Activated CD4-positive, alpha-beta memory T cell treated with anti-CD3 and anti-CD28 coated beads for 36 hours (primary cell): ENCODE measurements at regions not wholly inside any gene's neighbourhood (a gene's known extent, or its start where the extent isn't known, plus 50 kb on each side); places are given as distances from the start of the nearest gene placed in this dataset.
"Not testable (repeated sequence)": the region's sequence is repeated elsewhere in the genome, so short reads cannot be mapped to it uniquely, and the experiment has no call there.

Source experiments
- CTCF ChIA-PET: fragments of 350-600 bp; sonication (Branson Sonifier 250); formaldehyde crosslinking; loops from one replicate; lab custom pipeline; 2021; ENCODE audit warnings: antibody characterized with exemption, inconsistent platforms; lab: Charles Lee
- POLR2A ChIA-PET: fragments of 350-600 bp; sonication (Branson Sonifier 250); formaldehyde crosslinking; loops from one replicate; lab custom pipeline; 2021; ENCODE audit warnings: antibody characterized with exemption; lab: Charles Lee
- DNase-seq: peaks from one replicate; pipeline ENCODE4 v3.0.0-alpha.2; 2020
- H3K27ac Mint-ChIP-seq: one replicate; pipeline ENCODE4 v1.8.0; 2021; ENCODE audit warnings: mixed read lengths
- H3K27me3 Mint-ChIP-seq: one replicate; pipeline ENCODE4 v1.8.0; 2021; ENCODE audit warnings: mixed read lengths
- H3K36me3 Mint-ChIP-seq: one replicate; pipeline ENCODE4 v1.8.0; 2021; ENCODE audit warnings: mixed read lengths
- H3K4me1 Mint-ChIP-seq: one replicate; pipeline ENCODE4 v1.8.0; 2021; ENCODE audit warnings: low read depth, mixed read lengths
- H3K4me3 Mint-ChIP-seq: one replicate; pipeline ENCODE4 v1.8.0; 2021; ENCODE audit warnings: mild to moderate bottlenecking, mixed read lengths
- H3K9me3 Mint-ChIP-seq: one replicate; pipeline ENCODE4 v1.8.0; 2021; ENCODE audit warnings: mixed read lengths
- intact Hi-C: fragments of 100-400 bp; cut with micrococcal nuclease; formaldehyde crosslinking; loops from one replicate; pipeline ENCODE4 v1.15.1; 2023

DNA sequence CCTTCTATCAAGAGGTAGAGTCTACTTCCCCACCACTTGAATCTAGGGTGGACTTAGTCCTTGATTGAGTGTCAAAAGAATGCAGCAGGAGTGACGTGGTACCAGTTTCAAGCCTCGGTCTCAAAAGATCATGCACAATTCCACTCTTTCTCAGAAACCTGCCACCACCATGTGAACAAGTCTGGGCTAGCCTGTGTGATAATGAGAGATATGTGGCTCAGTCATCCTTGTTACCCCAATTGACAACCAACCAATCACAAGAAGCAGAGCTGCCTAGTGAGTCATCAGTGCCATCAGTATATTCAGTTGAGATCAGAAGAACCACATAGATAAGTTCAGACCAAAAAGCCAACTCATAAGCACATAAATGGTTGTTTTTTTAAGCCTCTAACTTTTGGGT is 374.5 kb downstream of the IL20RB start:
- intact Hi-C loops = no loop called here
- CTCF ChIA-PET = no interaction called here
- Mint-ChIP-seq H3K27ac (no peak overlapping the region), H3K9me3 (peaks cover under 1% of the 10 kb centered on the region), H3K36me3 (no peaks in the 10 kb centered on the region), H3K4me1 (no peaks in the 10 kb centered on the region), H3K27me3 (no peaks in the 10 kb centered on the region), H3K4me3 (no peak overlapping the region)
- no peak for DNase-seq
- POLR2A ChIA-PET = no interaction called here

DNA sequence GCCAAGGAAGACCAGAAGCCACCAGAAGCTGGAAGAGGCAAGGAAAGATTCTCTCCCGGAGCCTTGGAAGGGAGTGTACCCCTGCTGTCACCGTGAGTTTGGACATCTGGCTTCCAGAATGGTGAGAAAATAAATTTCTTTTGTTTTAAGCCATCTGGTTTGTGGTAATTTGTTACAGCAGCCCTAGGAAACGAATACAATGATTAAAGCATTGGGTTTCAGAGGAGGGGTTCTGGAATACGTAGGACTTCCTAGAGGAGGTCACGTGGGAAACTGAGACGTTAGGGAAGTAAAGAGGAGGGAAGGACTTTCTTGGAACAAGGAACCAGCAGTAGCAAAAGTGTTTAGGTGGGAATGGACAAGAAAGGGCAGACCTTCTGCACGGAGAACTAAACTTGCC is 377.7 kb downstream of the IL20RB start:
- CTCF ChIA-PET = no interaction called here
- no peak for DNase-seq
- intact Hi-C loops = no loop called here
- peaks cover 22% of the 10 kb centered on the region for H3K9me3 Mint-ChIP-seq
- POLR2A ChIA-PET = no interaction called here
- no peak overlapping the region for H3K27ac Mint-ChIP-seq
- H3K36me3 Mint-ChIP-seq = no peaks in the 10 kb centered on the region
- no peaks in the 10 kb centered on the region for H3K4me1 Mint-ChIP-seq
- H3K27me3 Mint-ChIP-seq = no peaks in the 10 kb centered on the region
- no peak overlapping the region for H3K4me3 Mint-ChIP-seq

- POLR2A ChIA-PET, H3K4me3 Mint-ChIP-seq, CTCF ChIA-PET, H3K27me3 Mint-ChIP-seq, H3K4me1 Mint-ChIP-seq, DNase-seq, intact Hi-C loops, H3K36me3 Mint-ChIP-seq, H3K27ac Mint-ChIP-seq: not testable (repeated sequence)
- H3K9me3 Mint-ChIP-seq = peaks cover 24% of the 10 kb centered on the region
Observed at GRCh38 chr3:137338400-137338799, 380.6 kb downstream of the IL20RB start.

DNA sequence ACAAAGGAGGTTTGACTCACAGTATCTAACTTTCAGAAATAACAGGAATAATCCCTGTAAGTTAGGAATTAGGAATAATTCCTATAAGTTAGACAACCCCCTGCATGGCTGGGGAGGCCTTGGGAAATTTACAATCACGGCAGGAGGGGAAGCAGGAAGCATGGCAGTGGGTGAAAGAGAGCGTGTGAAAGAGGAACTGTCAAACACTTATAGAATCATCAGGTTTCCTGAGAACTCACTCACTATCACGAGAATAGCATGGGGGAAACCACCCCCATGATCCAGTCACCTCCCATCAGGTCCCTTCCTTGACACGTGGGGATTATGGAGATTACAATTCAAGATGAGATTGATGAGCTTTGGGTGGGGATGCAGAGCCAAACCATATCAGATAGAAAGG is 385.5 kb downstream of the IL20RB start:
- Mint-ChIP-seq H3K27me3 (no peaks in the 10 kb centered on the region), H3K9me3 (peaks cover 17% of the 10 kb centered on the region)

GRCh38 chr3:137347132-137347531 is 389.3 kb downstream of the IL20RB start:
- Mint-ChIP-seq H3K27ac (no peak overlapping the region), H3K36me3 (no peaks in the 10 kb centered on the region), H3K4me3 (no peak overlapping the region), H3K27me3 (no peaks in the 10 kb centered on the region), H3K4me1 (no peaks in the 10 kb centered on the region), H3K9me3 (no peaks in the 10 kb centered on the region)
- ChIA-PET POLR2A (no interaction called here), CTCF (no interaction called here)
- intact Hi-C loops = no loop called here
- DNase-seq = no peak

More for the DNA sequence above, 385.5 kb downstream of the IL20RB start:
- Mint-ChIP-seq H3K4me3 (no peak overlapping the region), H3K36me3 (no peaks in the 10 kb centered on the region), H3K4me1 (no peaks in the 10 kb centered on the region), H3K27ac (no peak overlapping the region)
- DNase-seq = no peak
- intact Hi-C loops = no loop called here
- POLR2A ChIA-PET = no interaction called here
- CTCF ChIA-PET = no interaction called here

GRCh38 chr3:137347817-137348368 is 390.1 kb downstream of the IL20RB start:
- no peaks in the 10 kb centered on the region for H3K27me3 Mint-ChIP-seq
- H3K4me1 Mint-ChIP-seq = no peaks in the 10 kb centered on the region
- H3K36me3 Mint-ChIP-seq = no peaks in the 10 kb centered on the region
- ChIA-PET CTCF (no interaction called here), POLR2A (no interaction called here)
- intact Hi-C loops = no loop called here
- DNase-seq = no peak
- peaks cover 1% of the 10 kb centered on the region for H3K9me3 Mint-ChIP-seq
- no peak overlapping the region for H3K27ac Mint-ChIP-seq
- H3K4me3 Mint-ChIP-seq = no peak overlapping the region

DNA sequence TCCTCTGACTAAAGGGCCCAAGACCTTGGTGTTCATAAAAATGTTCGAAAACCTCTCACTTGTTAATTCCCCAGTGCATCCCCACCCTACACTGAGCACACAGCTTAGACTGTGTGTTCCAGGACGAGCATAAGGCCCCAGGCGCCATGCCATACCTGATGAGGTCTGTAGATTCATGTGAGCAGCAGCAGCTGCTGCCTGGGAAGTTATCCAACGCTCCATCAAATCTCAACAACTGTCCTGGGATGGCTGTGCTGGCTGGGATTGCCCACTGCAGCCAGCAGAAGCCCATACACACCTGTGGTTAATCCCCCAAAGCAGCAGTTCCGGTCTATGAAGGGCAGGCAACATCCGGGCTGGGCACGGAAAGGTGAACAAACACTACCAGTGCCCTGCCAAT is 391.2 kb downstream of the IL20RB start:
- Mint-ChIP-seq H3K36me3 (no peaks in the 10 kb centered on the region), H3K27ac (no peak overlapping the region), H3K4me1 (no peaks in the 10 kb centered on the region), H3K4me3 (no peak overlapping the region), H3K27me3 (no peaks in the 10 kb centered on the region), H3K9me3 (peaks cover 3% of the 10 kb centered on the region)
- intact Hi-C loops = no loop called here
- CTCF ChIA-PET = no interaction called here
- DNase-seq = no peak
- POLR2A ChIA-PET = no interaction called here

GRCh38 chr3:137349557-137350348 is 392.0 kb downstream of the IL20RB start:
- no peaks in the 10 kb centered on the region for H3K4me1 Mint-ChIP-seq
- H3K27ac Mint-ChIP-seq = no peak overlapping the region
- H3K9me3 Mint-ChIP-seq = peaks cover 3% of the 10 kb centered on the region
- DNase-seq = no peak
- POLR2A ChIA-PET = no interaction called here
- intact Hi-C loops = no loop called here
- no peaks in the 10 kb centered on the region for H3K27me3 Mint-ChIP-seq
- CTCF ChIA-PET = no interaction called here
- no peaks in the 10 kb centered on the region for H3K36me3 Mint-ChIP-seq
- H3K4me3 Mint-ChIP-seq = no peak overlapping the region

- CTCF ChIA-PET = no interaction called here
- Mint-ChIP-seq H3K9me3 (peaks cover 12% of the 10 kb centered on the region), H3K4me1 (no peaks in the 10 kb centered on the region), H3K4me3 (no peak overlapping the region), H3K36me3 (peaks cover 2% of the 10 kb centered on the region), H3K27ac (no peak overlapping the region), H3K27me3 (no peaks in the 10 kb centered on the region)
- no peak for DNase-seq
- POLR2A ChIA-PET = no interaction called here
- intact Hi-C loops = no loop called here
Observed at GRCh38 chr3:137360531-137361201, 402.9 kb downstream of the IL20RB start.

DNA sequence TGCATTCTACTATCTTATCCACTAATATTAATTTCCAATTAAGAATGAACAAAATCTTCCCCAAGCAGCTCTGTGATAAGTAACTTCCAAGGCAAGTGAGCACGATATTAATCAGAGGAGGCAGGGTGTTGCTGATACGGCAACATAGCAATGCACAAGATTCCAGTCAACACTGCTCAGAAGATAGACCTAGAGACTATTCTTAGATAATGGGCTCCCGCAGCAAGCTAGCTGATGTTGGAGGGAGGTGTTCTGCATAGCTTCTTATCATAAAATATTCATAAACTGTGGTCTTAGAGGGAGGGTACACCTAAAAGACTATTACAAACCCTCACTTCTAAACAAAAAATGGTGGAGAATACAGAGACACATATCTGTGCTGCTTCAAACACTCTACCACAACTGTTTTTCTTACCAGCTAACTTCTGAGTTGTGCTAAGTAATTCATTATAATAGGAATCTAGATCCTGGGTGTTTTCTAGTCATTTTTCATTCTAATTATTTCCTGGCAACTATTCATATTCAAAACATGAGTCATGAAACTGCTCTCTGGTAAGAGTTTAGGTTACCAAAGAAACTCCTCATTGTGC is 382.0 kb upstream of the SOX14 start:
- Mint-ChIP-seq H3K4me1 (no peaks in the 10 kb centered on the region), H3K36me3 (no peaks in the 10 kb centered on the region), H3K4me3 (no peak overlapping the region), H3K27ac (no peak overlapping the region), H3K27me3 (no peaks in the 10 kb centered on the region), H3K9me3 (peaks cover 7% of the 10 kb centered on the region)
- no peak for DNase-seq
- intact Hi-C loops = no loop called here
- POLR2A ChIA-PET = no interaction called here
- CTCF ChIA-PET = no interaction called here

DNA sequence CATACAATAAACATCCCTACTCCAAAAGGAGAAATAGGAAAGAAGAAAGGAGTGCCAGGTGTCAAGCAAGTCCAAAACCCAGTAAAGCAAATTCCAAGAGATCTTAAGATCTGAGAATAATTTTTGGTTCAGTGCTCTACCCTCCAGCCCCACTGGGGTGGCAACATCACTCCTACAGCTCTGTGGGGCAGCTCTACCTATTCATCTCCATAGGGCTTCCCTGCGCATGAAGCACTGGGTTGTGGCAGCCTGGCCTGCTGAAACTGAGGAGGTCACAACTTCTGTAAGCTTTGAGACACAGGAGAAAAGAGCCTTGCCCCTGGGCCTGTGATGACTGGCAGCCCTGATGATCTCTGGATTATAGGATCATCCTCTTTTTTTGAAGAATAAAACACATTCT is 378.2 kb upstream of the SOX14 start:
- Mint-ChIP-seq H3K36me3 (no peaks in the 10 kb centered on the region), H3K4me1 (no peaks in the 10 kb centered on the region), H3K27me3 (no peaks in the 10 kb centered on the region), H3K4me3 (no peak overlapping the region), H3K9me3 (peaks cover 3% of the 10 kb centered on the region), H3K27ac (no peak overlapping the region)
- no peak for DNase-seq
- POLR2A ChIA-PET = no interaction called here
- intact Hi-C loops = no loop called here
- CTCF ChIA-PET = no interaction called here

GRCh38 chr3:137409584-137409983 is 354.5 kb upstream of the SOX14 start:
- no peak overlapping the region for H3K4me3 Mint-ChIP-seq
- ChIA-PET POLR2A (no interaction called here), CTCF (no interaction called here)
- no peak overlapping the region for H3K27ac Mint-ChIP-seq
- no peaks in the 10 kb centered on the region for H3K4me1 Mint-ChIP-seq
- no peak for DNase-seq
- intact Hi-C loops = no loop called here
- H3K9me3 Mint-ChIP-seq = no peaks in the 10 kb centered on the region
- no peaks in the 10 kb centered on the region for H3K27me3 Mint-ChIP-seq
- H3K36me3 Mint-ChIP-seq = no peaks in the 10 kb centered on the region
